ENCODE measurements at regions not wholly inside any gene's neighbourhood (a gene's known extent, or its start where the extent isn't known, plus 50 kb on each side); places are given as distances from the start of the nearest gene placed in this dataset.
"Not testable (repeated sequence)": the region's sequence is repeated elsewhere in the genome, so short reads cannot be mapped to it uniquely, and the experiment has no call there.

- not testable (repeated sequence) for H3K27ac ChIP-seq (ENCODE audit: low read length); H3K27me3 ChIP-seq (ENCODE audit: insufficient read depth, low read length); H3K9ac ChIP-seq (ENCODE audit: low read depth, low read length); H3K9me3 ChIP-seq (ENCODE audit: insufficient read depth, low read depth, low read length); H3K4me1 ChIP-seq (ENCODE audit: insufficient read depth, low read length); H3K4me3 ChIP-seq (ENCODE audit: low read length); H3K36me3 ChIP-seq (ENCODE audit: insufficient read depth, low read depth, low read length)
Measured at GRCh38 chr11:109967136-109967535, 126.1 kb upstream of the ZC3H12C start.

- H3K4me1 ChIP-seq (ENCODE audit: insufficient read depth, low read length), result no peaks in the 10 kb centered on the region
- H3K27me3 ChIP-seq (ENCODE audit: insufficient read depth, low read length), result no peaks in the 10 kb centered on the region
- H3K9me3 ChIP-seq (ENCODE audit: insufficient read depth, low read depth, low read length), result no peaks in the 10 kb centered on the region
- no peak overlapping the region for H3K4me3 ChIP-seq (ENCODE audit: low read length)
- H3K36me3 ChIP-seq (ENCODE audit: insufficient read depth, low read depth, low read length), result no peaks in the 10 kb centered on the region
- H3K9ac ChIP-seq (ENCODE audit: low read depth, low read length), result no peak overlapping the region
- H3K27ac ChIP-seq (ENCODE audit: low read length), result no peak overlapping the region
Measured at GRCh38 chr11:109968299-109968698, 124.9 kb upstream of the ZC3H12C start.

GRCh38 chr11:109968781-109969180, 124.4 kb upstream of the ZC3H12C start:
- H3K9ac ChIP-seq (ENCODE audit: low read depth, low read length), result no peak overlapping the region
- H3K9me3 ChIP-seq (ENCODE audit: insufficient read depth, low read depth, low read length), result no peaks in the 10 kb centered on the region
- H3K4me1 ChIP-seq (ENCODE audit: insufficient read depth, low read length), result no peaks in the 10 kb centered on the region
- no peaks in the 10 kb centered on the region for H3K36me3 ChIP-seq (ENCODE audit: insufficient read depth, low read depth, low read length)
- H3K27ac ChIP-seq (ENCODE audit: low read length), result no peak overlapping the region
- no peak overlapping the region for H3K4me3 ChIP-seq (ENCODE audit: low read length)
- H3K27me3 ChIP-seq (ENCODE audit: insufficient read depth, low read length), result no peaks in the 10 kb centered on the region

- Histone ChIP-seq H3K9ac (ENCODE audit: low read depth, low read length) (no peak overlapping the region), H3K36me3 (ENCODE audit: insufficient read depth, low read depth, low read length) (no peaks in the 10 kb centered on the region), H3K4me3 (ENCODE audit: low read length) (no peak overlapping the region), H3K4me1 (ENCODE audit: insufficient read depth, low read length) (no peaks in the 10 kb centered on the region), H3K27ac (ENCODE audit: low read length) (no peak overlapping the region), H3K27me3 (ENCODE audit: insufficient read depth, low read length) (no peaks in the 10 kb centered on the region), H3K9me3 (ENCODE audit: insufficient read depth, low read depth, low read length) (no peaks in the 10 kb centered on the region)
Measured at GRCh38 chr11:109970516-109971183, 122.5 kb upstream of the ZC3H12C start.

- Histone ChIP-seq H3K27me3 (ENCODE audit: insufficient read depth, low read length) (no peaks in the 10 kb centered on the region), H3K36me3 (ENCODE audit: insufficient read depth, low read depth, low read length) (no peaks in the 10 kb centered on the region), H3K4me1 (ENCODE audit: insufficient read depth, low read length) (no peaks in the 10 kb centered on the region), H3K4me3 (ENCODE audit: low read length) (no peak overlapping the region), H3K27ac (ENCODE audit: low read length) (no peak overlapping the region), H3K9ac (ENCODE audit: low read depth, low read length) (no peak overlapping the region), H3K9me3 (ENCODE audit: insufficient read depth, low read depth, low read length) (no peaks in the 10 kb centered on the region)
Measured at GRCh38 chr11:109971184-109971523, 122.0 kb upstream of the ZC3H12C start.

GRCh38 chr11:109972181-109972715, 120.9 kb upstream of the ZC3H12C start:
- H3K27me3 ChIP-seq (ENCODE audit: insufficient read depth, low read length), result no peaks in the 10 kb centered on the region
- H3K36me3 ChIP-seq (ENCODE audit: insufficient read depth, low read depth, low read length), result no peaks in the 10 kb centered on the region
- H3K9ac ChIP-seq (ENCODE audit: low read depth, low read length), result no peak overlapping the region
- no peak overlapping the region for H3K4me3 ChIP-seq (ENCODE audit: low read length)
- H3K9me3 ChIP-seq (ENCODE audit: insufficient read depth, low read depth, low read length), result no peaks in the 10 kb centered on the region
- H3K4me1 ChIP-seq (ENCODE audit: insufficient read depth, low read length), result no peaks in the 10 kb centered on the region
- H3K27ac ChIP-seq (ENCODE audit: low read length), result no peak overlapping the region

GRCh38 chr11:109972939-109973338, 120.3 kb upstream of the ZC3H12C start:
- no peak overlapping the region for H3K9ac ChIP-seq (ENCODE audit: low read depth, low read length)
- no peaks in the 10 kb centered on the region for H3K4me1 ChIP-seq (ENCODE audit: insufficient read depth, low read length)

GRCh38 chr11:109973486-109973885, 119.7 kb upstream of the ZC3H12C start:
- no peaks in the 10 kb centered on the region for H3K4me1 ChIP-seq (ENCODE audit: insufficient read depth, low read length)
- no peak overlapping the region for H3K9ac ChIP-seq (ENCODE audit: low read depth, low read length)

More at GRCh38 chr11:109972939-109973338, 120.3 kb upstream of the ZC3H12C start:
- no peaks in the 10 kb centered on the region for H3K9me3 ChIP-seq (ENCODE audit: insufficient read depth, low read depth, low read length)
- H3K27ac ChIP-seq (ENCODE audit: low read length), result no peak overlapping the region
- no peaks in the 10 kb centered on the region for H3K27me3 ChIP-seq (ENCODE audit: insufficient read depth, low read length)
- H3K4me3 ChIP-seq (ENCODE audit: low read length), result no peak overlapping the region
- H3K36me3 ChIP-seq (ENCODE audit: insufficient read depth, low read depth, low read length), result no peaks in the 10 kb centered on the region

GRCh38 chr11:109974523-109974922, 118.7 kb upstream of the ZC3H12C start:
- no peak overlapping the region for H3K27ac ChIP-seq (ENCODE audit: low read length)
- no peaks in the 10 kb centered on the region for H3K4me1 ChIP-seq (ENCODE audit: insufficient read depth, low read length)
- no peaks in the 10 kb centered on the region for H3K27me3 ChIP-seq (ENCODE audit: insufficient read depth, low read length)
- no peak overlapping the region for H3K4me3 ChIP-seq (ENCODE audit: low read length)
- H3K9ac ChIP-seq (ENCODE audit: low read depth, low read length), result no peak overlapping the region
- H3K9me3 ChIP-seq (ENCODE audit: insufficient read depth, low read depth, low read length), result no peaks in the 10 kb centered on the region
- no peaks in the 10 kb centered on the region for H3K36me3 ChIP-seq (ENCODE audit: insufficient read depth, low read depth, low read length)

More at GRCh38 chr11:109973486-109973885, 119.7 kb upstream of the ZC3H12C start:
- H3K27me3 ChIP-seq (ENCODE audit: insufficient read depth, low read length), result no peaks in the 10 kb centered on the region
- no peak overlapping the region for H3K4me3 ChIP-seq (ENCODE audit: low read length)
- no peaks in the 10 kb centered on the region for H3K36me3 ChIP-seq (ENCODE audit: insufficient read depth, low read depth, low read length)
- no peaks in the 10 kb centered on the region for H3K9me3 ChIP-seq (ENCODE audit: insufficient read depth, low read depth, low read length)
- H3K27ac ChIP-seq (ENCODE audit: low read length), result no peak overlapping the region

- Histone ChIP-seq H3K27me3 (ENCODE audit: insufficient read depth, low read length) (no peaks in the 10 kb centered on the region), H3K4me1 (ENCODE audit: insufficient read depth, low read length) (no peaks in the 10 kb centered on the region), H3K9me3 (ENCODE audit: insufficient read depth, low read depth, low read length) (no peaks in the 10 kb centered on the region), H3K27ac (ENCODE audit: low read length) (no peak overlapping the region), H3K4me3 (ENCODE audit: low read length) (no peak overlapping the region), H3K9ac (ENCODE audit: low read depth, low read length) (no peak overlapping the region), H3K36me3 (ENCODE audit: insufficient read depth, low read depth, low read length) (no peaks in the 10 kb centered on the region)
Measured at GRCh38 chr11:109978895-109979294, 114.3 kb upstream of the ZC3H12C start.

- H3K27ac ChIP-seq (ENCODE audit: low read length), result no peak overlapping the region
- H3K4me1 ChIP-seq (ENCODE audit: insufficient read depth, low read length), result no peaks in the 10 kb centered on the region
- H3K4me3 ChIP-seq (ENCODE audit: low read length), result no peak overlapping the region
- H3K9ac ChIP-seq (ENCODE audit: low read depth, low read length), result no peak overlapping the region
- no peaks in the 10 kb centered on the region for H3K27me3 ChIP-seq (ENCODE audit: insufficient read depth, low read length)
- no peaks in the 10 kb centered on the region for H3K36me3 ChIP-seq (ENCODE audit: insufficient read depth, low read depth, low read length)
- H3K9me3 ChIP-seq (ENCODE audit: insufficient read depth, low read depth, low read length), result no peaks in the 10 kb centered on the region
Measured at GRCh38 chr11:109981031-109981636, 112.1 kb upstream of the ZC3H12C start.

- Histone ChIP-seq H3K9ac (ENCODE audit: low read depth, low read length) (no peak overlapping the region), H3K27ac (ENCODE audit: low read length) (no peak overlapping the region), H3K27me3 (ENCODE audit: insufficient read depth, low read length) (no peaks in the 10 kb centered on the region), H3K9me3 (ENCODE audit: insufficient read depth, low read depth, low read length) (no peaks in the 10 kb centered on the region), H3K4me3 (ENCODE audit: low read length) (no peak overlapping the region), H3K4me1 (ENCODE audit: insufficient read depth, low read length) (no peaks in the 10 kb centered on the region), H3K36me3 (ENCODE audit: insufficient read depth, low read depth, low read length) (no peaks in the 10 kb centered on the region)
Measured at GRCh38 chr11:109983358-109983757, 109.8 kb upstream of the ZC3H12C start.

Measured in iPS-20b (cell line).